ENCODE measurements at regions not wholly inside any gene's neighbourhood (a gene's known extent, or its start where the extent isn't known, plus 50 kb on each side); places are given as distances from the start of the nearest gene placed in this dataset.
A peak's percentile ranks its signal among the peaks of the same experiment; 100 is the strongest.

DNA sequence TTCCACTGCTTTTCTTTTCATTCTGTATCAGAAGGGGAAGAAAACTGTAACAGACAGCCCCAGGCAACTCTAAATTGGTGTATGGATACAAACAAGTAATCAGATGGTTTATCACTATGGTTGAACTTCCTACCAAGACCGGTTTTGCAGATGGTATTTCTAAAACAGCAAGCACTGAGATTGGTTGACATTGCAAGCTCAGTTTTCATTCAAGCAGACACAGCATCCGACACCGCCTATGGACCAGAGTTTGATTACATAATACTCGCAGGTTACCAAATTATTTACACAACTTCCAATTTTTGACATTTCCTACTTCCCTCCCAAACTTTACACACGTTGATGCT is 209.9 kb downstream of the ALDH8A1 start:
- Histone ChIP-seq H3K36me3 (ENCODE audit: low read depth) (no peaks in the 10 kb centered on the region), H3K4me3 (no peak overlapping the region), H3K27me3 (ENCODE audit: insufficient read depth, low read depth) (no peaks in the 10 kb centered on the region), H3K27ac (no peak overlapping the region), H3K4me2 (no peak overlapping the region), H3K79me2 (ENCODE audit: low read depth) (no peaks in the 10 kb centered on the region), H3K4me1 (replicated peaks; ENCODE audit: insufficient read depth) (peaks cover 20% of the 10 kb centered on the region), H3K9me2 (ENCODE audit: insufficient read depth) (no peaks in the 10 kb centered on the region), H3K9me3 (ENCODE audit: insufficient read depth, low read depth) (no peaks in the 10 kb centered on the region), H3F3A (ENCODE audit: insufficient read depth, low read depth) (peaks cover 10% of the 10 kb centered on the region; the same call in 1 of the 2 replicates), H2AFZ (no peak overlapping the region), H4K20me1 (ENCODE audit: insufficient read depth) (no peaks in the 10 kb centered on the region)
- BruUV-seq (replicated peaks), result no TSS peak
- peak in 1 of 2 experiments; percentile 46 for DNase-seq
- ChIA-PET CTCF (no interaction called here), POLR2A (ENCODE audit: unreplicated experiment) (interaction anchor here (0.7 kb wide), 1 partner anchor 168 kb away, joined by 3 read pairs; no protein-coding TSS in a partner anchor)
- TF ChIP-seq, protein P1, sequence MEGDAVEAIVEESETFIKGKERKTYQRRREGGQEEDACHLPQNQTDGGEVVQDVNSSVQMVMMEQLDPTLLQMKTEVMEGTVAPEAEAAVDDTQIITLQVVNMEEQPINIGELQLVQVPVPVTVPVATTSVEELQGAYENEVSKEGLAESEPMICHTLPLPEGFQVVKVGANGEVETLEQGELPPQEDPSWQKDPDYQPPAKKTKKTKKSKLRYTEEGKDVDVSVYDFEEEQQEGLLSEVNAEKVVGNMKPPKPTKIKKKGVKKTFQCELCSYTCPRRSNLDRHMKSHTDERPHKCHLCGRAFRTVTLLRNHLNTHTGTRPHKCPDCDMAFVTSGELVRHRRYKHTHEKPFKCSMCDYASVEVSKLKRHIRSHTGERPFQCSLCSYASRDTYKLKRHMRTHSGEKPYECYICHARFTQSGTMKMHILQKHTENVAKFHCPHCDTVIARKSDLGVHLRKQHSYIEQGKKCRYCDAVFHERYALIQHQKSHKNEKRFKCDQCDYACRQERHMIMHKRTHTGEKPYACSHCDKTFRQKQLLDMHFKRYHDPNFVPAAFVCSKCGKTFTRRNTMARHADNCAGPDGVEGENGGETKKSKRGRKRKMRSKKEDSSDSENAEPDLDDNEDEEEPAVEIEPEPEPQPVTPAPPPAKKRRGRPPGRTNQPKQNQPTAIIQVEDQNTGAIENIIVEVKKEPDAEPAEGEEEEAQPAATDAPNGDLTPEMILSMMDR (conservative IDR thresholded peaks at IDR 0.05), result no peak
- TF ChIP-seq EZH2 (IDR thresholded peaks at IDR 0.05; ENCODE audit: low read depth), result no peak
- intact Hi-C loops (cut with micrococcal nuclease; ENCODE audit: unreplicated experiment), result no loop called here

DNA sequence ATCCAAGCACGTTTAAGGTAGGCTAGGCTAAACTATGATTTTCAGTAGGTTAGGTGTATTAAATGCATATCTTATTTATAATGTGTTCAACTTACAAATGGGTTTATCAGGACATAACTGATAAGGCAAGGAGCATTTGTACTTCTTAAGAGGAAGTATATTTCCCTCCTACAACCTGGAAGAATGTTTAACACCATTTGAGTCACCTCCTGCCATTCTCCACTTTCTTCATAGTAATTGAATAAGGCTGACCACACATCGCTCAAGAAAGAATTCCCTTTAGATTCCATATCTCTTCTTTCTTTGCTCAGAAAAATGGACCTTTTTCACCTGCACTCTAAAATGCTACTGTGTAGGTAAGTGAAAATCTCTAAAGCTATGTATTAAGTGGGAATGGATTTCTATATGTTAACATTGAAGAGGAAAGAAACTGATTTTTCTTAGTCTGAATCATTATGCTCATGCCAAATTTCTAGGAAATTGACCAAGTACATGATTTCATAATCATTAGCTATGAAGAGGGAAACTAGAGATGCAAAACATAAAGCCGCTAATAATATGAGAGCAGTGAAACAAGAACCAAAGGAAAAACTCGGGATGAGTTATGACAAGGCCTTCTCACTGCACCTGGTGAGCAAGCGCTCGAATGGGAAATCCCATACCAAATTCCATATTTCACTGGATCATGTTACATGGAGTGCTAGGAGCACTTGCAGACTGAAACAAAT is 210.4 kb downstream of the ALDH8A1 start:
- no peak for DNase-seq
- CTCF ChIA-PET, result no interaction called here
- H3K27me3 ChIP-seq (ENCODE audit: insufficient read depth, low read depth), result no peaks in the 10 kb centered on the region
- H3F3A ChIP-seq (ENCODE audit: insufficient read depth, low read depth), result peaks cover 10% of the 10 kb centered on the region; the same call in 1 of the 2 replicates
- BruUV-seq (replicated peaks), result no TSS peak
- no peaks in the 10 kb centered on the region for H4K20me1 ChIP-seq (ENCODE audit: insufficient read depth)
- H3K4me1 ChIP-seq (replicated peaks; ENCODE audit: insufficient read depth), result peaks cover 20% of the 10 kb centered on the region
- no peak overlapping the region for H3K4me2 ChIP-seq
- H3K27ac ChIP-seq, result no peak overlapping the region
- intact Hi-C loops (cut with micrococcal nuclease; ENCODE audit: unreplicated experiment), result no loop called here
- no peaks in the 10 kb centered on the region for H3K36me3 ChIP-seq (ENCODE audit: low read depth)
- H3K79me2 ChIP-seq (ENCODE audit: low read depth), result no peaks in the 10 kb centered on the region
- H3K9me3 ChIP-seq (ENCODE audit: insufficient read depth, low read depth), result no peaks in the 10 kb centered on the region
- H3K4me3 ChIP-seq, result no peak overlapping the region
- H3K9me2 ChIP-seq (ENCODE audit: insufficient read depth), result no peaks in the 10 kb centered on the region
- H2AFZ ChIP-seq, result no peak overlapping the region
- POLR2A ChIA-PET (ENCODE audit: unreplicated experiment), result no interaction called here
- TF ChIP-seq, protein P1 (conservative IDR thresholded peaks at IDR 0.05), result no peak
- no peak for TF ChIP-seq EZH2 (IDR thresholded peaks at IDR 0.05; ENCODE audit: low read depth)

DNA sequence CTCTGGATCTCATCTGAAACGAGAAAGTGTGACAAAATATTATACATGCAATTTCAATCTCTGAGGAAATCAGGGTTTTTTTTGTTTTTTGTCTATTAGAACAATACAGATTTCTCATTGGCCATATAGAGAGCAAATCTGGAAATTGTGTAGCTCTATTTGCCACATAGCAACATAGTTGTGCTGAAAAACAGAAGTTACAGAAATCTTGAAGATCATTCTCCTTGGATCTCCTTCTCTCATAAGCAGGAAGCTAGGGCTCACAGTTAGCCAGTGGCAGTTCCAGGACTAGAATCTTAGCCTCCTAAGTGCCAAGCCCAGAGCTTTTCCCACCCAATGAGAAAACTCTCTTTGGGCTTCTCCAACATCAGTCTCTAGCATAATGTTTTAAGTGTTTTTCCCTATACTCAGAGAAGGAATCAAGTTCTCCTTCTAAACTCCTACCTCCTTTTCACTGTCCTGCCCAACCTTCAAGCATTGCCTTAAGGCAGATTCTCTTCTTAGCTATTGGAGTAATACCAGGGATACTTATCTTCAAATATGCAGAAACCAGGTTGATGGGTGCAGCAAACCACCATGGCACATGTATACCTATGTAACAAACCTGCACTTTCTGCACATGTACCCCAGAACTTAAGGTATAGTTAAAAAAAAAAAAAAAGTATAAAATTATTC is 211.6 kb downstream of the ALDH8A1 start:
- DNase-seq, result no peak
- H2AFZ ChIP-seq, result no peak overlapping the region
- peaks cover 10% of the 10 kb centered on the region; the same call in 1 of the 2 replicates for H3F3A ChIP-seq (ENCODE audit: insufficient read depth, low read depth)
- no peak overlapping the region for H3K4me3 ChIP-seq
- no peaks in the 10 kb centered on the region for H3K9me2 ChIP-seq (ENCODE audit: insufficient read depth)
- ChIA-PET POLR2A (ENCODE audit: unreplicated experiment) (no interaction called here), CTCF (no interaction called here)
- peaks cover 20% of the 10 kb centered on the region for H3K4me1 ChIP-seq (replicated peaks; ENCODE audit: insufficient read depth)
- no peaks in the 10 kb centered on the region for H3K9me3 ChIP-seq (ENCODE audit: insufficient read depth, low read depth)
- H3K27me3 ChIP-seq (ENCODE audit: insufficient read depth, low read depth), result no peaks in the 10 kb centered on the region
- H4K20me1 ChIP-seq (ENCODE audit: insufficient read depth), result no peaks in the 10 kb centered on the region
- BruUV-seq (replicated peaks), result no TSS peak
- no peak for TF ChIP-seq EZH2 (IDR thresholded peaks at IDR 0.05; ENCODE audit: low read depth)
- TF ChIP-seq, protein P1 (conservative IDR thresholded peaks at IDR 0.05), result no peak
- intact Hi-C loops (cut with micrococcal nuclease; ENCODE audit: unreplicated experiment), result no loop called here
- H3K36me3 ChIP-seq (ENCODE audit: low read depth), result no peaks in the 10 kb centered on the region
- no peaks in the 10 kb centered on the region for H3K79me2 ChIP-seq (ENCODE audit: low read depth)
- no peak overlapping the region for H3K4me2 ChIP-seq
- H3K27ac ChIP-seq, result no peak overlapping the region
